ENCODE measurements at regions not wholly inside any gene's neighbourhood (a gene's known extent, or its start where the extent isn't known, plus 50 kb on each side); places are given as distances from the start of the nearest gene placed in this dataset.
"Not testable (repeated sequence)": the region's sequence is repeated elsewhere in the genome, so short reads cannot be mapped to it uniquely, and the experiment has no call there.

- no peak for DNase-seq
Measured at GRCh38 chr5:119694284-119694683, 64.9 kb downstream of the FAM170A start.

- no peak for DNase-seq
Measured at GRCh38 chr5:119706049-119706448, 76.7 kb downstream of the FAM170A start.

- DNase-seq: no peak
Measured at GRCh38 chr5:119708076-119708790, 78.9 kb downstream of the FAM170A start.

- DNase-seq: no peak
Measured at GRCh38 chr5:119721775-119722174, 92.4 kb downstream of the FAM170A start.

GRCh38 chr5:119725291-119725690 lies 95.9 kb downstream of the FAM170A start:
- DNase-seq: not testable (repeated sequence)

GRCh38 chr5:119726544-119726943 lies 97.2 kb downstream of the FAM170A start:
- DNase-seq: no peak

GRCh38 chr5:119740225-119740624 lies 110.9 kb downstream of the FAM170A start:
- DNase-seq: no peak

GRCh38 chr5:119741691-119742090 lies 112.3 kb downstream of the FAM170A start:
- no peak for DNase-seq

- no peak for DNase-seq
Measured at GRCh38 chr5:119742311-119742710, 113.0 kb downstream of the FAM170A start.

GRCh38 chr5:119743927-119744326 lies 114.6 kb downstream of the FAM170A start:
- DNase-seq: no peak

GRCh38 chr5:119745976-119746375 lies 116.6 kb downstream of the FAM170A start:
- no peak for DNase-seq

GRCh38 chr5:119746984-119747383 lies 117.6 kb downstream of the FAM170A start:
- no peak for DNase-seq

GRCh38 chr5:119750887-119751733 lies 121.8 kb downstream of the FAM170A start:
- DNase-seq: no peak

- DNase-seq: no peak
Measured at GRCh38 chr5:119751734-119752094, 122.4 kb downstream of the FAM170A start.

- DNase-seq: no peak
Measured at GRCh38 chr5:119752921-119753886, 123.8 kb downstream of the FAM170A start.

GRCh38 chr5:119754825-119755224 lies 125.5 kb downstream of the FAM170A start:
- DNase-seq: not testable (repeated sequence)

GRCh38 chr5:119757276-119757675 lies 127.9 kb downstream of the FAM170A start:
- DNase-seq: no peak

- DNase-seq: not testable (repeated sequence)
Measured at GRCh38 chr5:119769695-119770693, 140.6 kb downstream of the FAM170A start.

- DNase-seq: not testable (repeated sequence)
Measured at GRCh38 chr5:119780145-119780544, 150.8 kb downstream of the FAM170A start.

GRCh38 chr5:119785057-119785456 lies 155.7 kb downstream of the FAM170A start:
- DNase-seq: no peak

- DNase-seq: no peak
Measured at GRCh38 chr5:119789406-119790117, 160.2 kb downstream of the FAM170A start.
